LNCAP (cell line): ENCODE measurements at regions not wholly inside any gene's neighbourhood (a gene's known extent, or its start where the extent isn't known, plus 50 kb on each side); places are given as distances from the start of the nearest gene placed in this dataset.

ENCODE experiments used
- CTCF ChIP-seq: fragments of 450-650 bp; IDR thresholded peaks from 2 replicates; pipeline ENCODE4 v1.5.1; 2017; ENCODE audit warnings: mild to moderate bottlenecking

GRCh38 chr11:127738771-127739286, 738.3 kb upstream of the KIRREL3 start:
- no peak for TF ChIP-seq CTCF

- TF ChIP-seq CTCF, result no peak
Measured at GRCh38 chr11:127737499-127737898, 736.9 kb upstream of the KIRREL3 start.

- TF ChIP-seq CTCF, result no peak
Measured at GRCh38 chr11:127733552-127733951, 733.0 kb upstream of the KIRREL3 start.

GRCh38 chr11:127726367-127726766, 725.8 kb upstream of the KIRREL3 start:
- TF ChIP-seq CTCF, result no peak

GRCh38 chr11:127723714-127724113, 723.1 kb upstream of the KIRREL3 start:
- no peak for TF ChIP-seq CTCF

GRCh38 chr11:127713226-127713625, 712.7 kb upstream of the KIRREL3 start:
- TF ChIP-seq CTCF, result no peak

- TF ChIP-seq CTCF, result no peak
Measured at GRCh38 chr11:127711748-127712147, 711.2 kb upstream of the KIRREL3 start.

GRCh38 chr11:127710831-127711230, 710.3 kb upstream of the KIRREL3 start:
- no peak for TF ChIP-seq CTCF
